Activated CD8-positive, alpha-beta T cell treated with anti-CD3 and anti-CD28 coated beads for 36 hours (primary cell): ENCODE measurements at regions not wholly inside any gene's neighbourhood (a gene's known extent, or its start where the extent isn't known, plus 50 kb on each side); places are given as distances from the start of the nearest gene placed in this dataset.

Experiments
- ATAC-seq: fragments of 200-7000 bp; cut with Tn5 transposase; one replicate; pipeline ENCODE4 v1.10.0; 2021; ENCODE audit warnings: mild to moderate bottlenecking, moderate library complexity
- CTCF ChIA-PET: fragments of 350-600 bp; sonication (Branson Sonifier 250); formaldehyde crosslinking; loops from one replicate; lab custom pipeline; 2021; ENCODE audit warnings: antibody characterized with exemption; lab: Charles Lee
- POLR2A ChIA-PET: fragments of 350-600 bp; sonication (Branson Sonifier 250); formaldehyde crosslinking; loops from one replicate; lab custom pipeline; 2021; ENCODE audit warnings: antibody characterized with exemption; lab: Charles Lee
- DNase-seq: peaks from one replicate; pipeline ENCODE4 v3.0.0-alpha.2; 2020
- H3K27ac Mint-ChIP-seq: one replicate; pipeline ENCODE4 v1.8.0; 2021; ENCODE audit warnings: mild to moderate bottlenecking, mixed read lengths
- H3K27me3 Mint-ChIP-seq: one replicate; pipeline ENCODE4 v1.8.0; 2021; ENCODE audit warnings: mixed read lengths
- H3K36me3 Mint-ChIP-seq: one replicate; pipeline ENCODE4 v1.8.0; 2021; ENCODE audit warnings: low read depth, mixed read lengths
- H3K4me1 Mint-ChIP-seq: one replicate; pipeline ENCODE4 v1.8.0; 2021; ENCODE audit warnings: low read depth, mixed read lengths
- H3K4me3 Mint-ChIP-seq: one replicate; pipeline ENCODE4 v1.8.0; 2021; ENCODE audit warnings: mild to moderate bottlenecking, moderate library complexity, mixed read lengths
- H3K9me3 Mint-ChIP-seq: one replicate; pipeline ENCODE4 v1.8.0; 2021; ENCODE audit warnings: mixed read lengths
- CTCF ChIP-seq: fragments of 200-600 bp; IDR thresholded peaks from one replicate; pipeline ENCODE4 v1.8.0; 2022; ENCODE audit warnings: antibody characterized with exemption, mild to moderate bottlenecking
- intact Hi-C: fragments of 100-400 bp; cut with micrococcal nuclease; formaldehyde crosslinking; loops from one replicate; pipeline ENCODE4 v1.10.0; 2022

DNA sequence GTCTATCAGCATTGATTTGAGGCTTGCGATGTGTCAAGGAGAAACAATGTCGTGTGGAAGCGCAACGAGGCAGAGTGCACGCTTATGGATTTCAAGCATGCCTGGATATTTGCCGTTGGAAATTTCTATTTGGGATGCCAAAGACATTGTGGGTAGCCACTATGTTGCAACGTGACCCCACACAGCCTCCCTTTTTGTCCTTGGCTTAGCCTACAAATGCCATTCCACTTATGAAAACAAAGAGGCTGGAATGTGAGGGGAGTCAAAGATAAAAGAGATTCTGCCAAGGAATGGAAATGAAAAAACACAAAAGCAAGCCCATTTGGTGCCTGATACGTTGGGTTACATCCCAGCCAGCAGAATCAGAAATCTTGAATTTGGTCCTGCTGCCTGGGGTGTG is 721.2 kb downstream of the GALR1 start:
- no peak for TF ChIP-seq CTCF
- no peak for ATAC-seq
- intact Hi-C loops = no loop called here
- H3K9me3 Mint-ChIP-seq = no peaks in the 10 kb centered on the region
- peaks cover 1% of the 10 kb centered on the region for H3K27me3 Mint-ChIP-seq
- DNase-seq = no peak
- CTCF ChIA-PET = no interaction called here
- no peak overlapping the region for H3K27ac Mint-ChIP-seq
- no peaks in the 10 kb centered on the region for H3K36me3 Mint-ChIP-seq
- POLR2A ChIA-PET = no interaction called here
- H3K4me1 Mint-ChIP-seq = no peaks in the 10 kb centered on the region
- H3K4me3 Mint-ChIP-seq = no peak overlapping the region

- no peak for DNase-seq
- intact Hi-C loops = no loop called here
- no peak for ATAC-seq
- H3K27ac Mint-ChIP-seq = no peak overlapping the region
- TF ChIP-seq CTCF = no peak
- H3K36me3 Mint-ChIP-seq = no peaks in the 10 kb centered on the region
- no peaks in the 10 kb centered on the region for H3K4me1 Mint-ChIP-seq
- H3K4me3 Mint-ChIP-seq = no peak overlapping the region
- ChIA-PET POLR2A (no interaction called here), CTCF (no interaction called here)
- H3K9me3 Mint-ChIP-seq = peaks cover 3% of the 10 kb centered on the region
- peaks cover 1% of the 10 kb centered on the region for H3K27me3 Mint-ChIP-seq
Observed at GRCh38 chr18:77973745-77974144, 724.1 kb downstream of the GALR1 start.

- CTCF ChIA-PET = no interaction called here
- Mint-ChIP-seq H3K36me3 (no peaks in the 10 kb centered on the region), H3K27me3 (peaks cover 1% of the 10 kb centered on the region), H3K9me3 (peaks cover 3% of the 10 kb centered on the region), H3K4me1 (no peaks in the 10 kb centered on the region), H3K27ac (no peak overlapping the region), H3K4me3 (no peak overlapping the region)
- no peak for TF ChIP-seq CTCF
- POLR2A ChIA-PET = no interaction called here
- DNase-seq (no peak), ATAC-seq (no peak)
- intact Hi-C loops = no loop called here
Observed at GRCh38 chr18:77974329-77974728, 724.7 kb downstream of the GALR1 start.

DNA sequence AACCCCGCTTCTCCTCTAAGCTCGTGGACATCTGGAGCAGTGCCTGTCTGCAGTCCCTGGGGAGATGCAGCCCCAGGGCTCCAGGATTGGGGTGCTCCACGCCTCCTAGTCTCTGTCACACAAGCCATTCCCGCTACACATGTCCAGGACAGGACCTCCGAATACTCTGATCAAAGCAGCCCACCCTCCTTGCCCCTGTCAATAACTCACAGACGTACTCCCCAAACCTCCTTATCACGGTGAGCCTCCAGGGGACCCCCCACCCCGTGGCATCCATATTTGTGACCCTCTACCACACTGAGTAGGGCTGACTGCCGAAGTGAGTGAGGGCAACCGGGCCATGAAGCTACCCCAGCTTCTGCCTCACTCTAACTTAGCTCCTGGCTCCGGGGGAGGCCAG is 727.7 kb downstream of the GALR1 start:
- peaks cover 1% of the 10 kb centered on the region for H3K27me3 Mint-ChIP-seq
- H3K4me1 Mint-ChIP-seq = no peaks in the 10 kb centered on the region
- ATAC-seq = no peak
- intact Hi-C loops = no loop called here
- POLR2A ChIA-PET = no interaction called here
- no peak overlapping the region for H3K27ac Mint-ChIP-seq
- no peak for DNase-seq
- TF ChIP-seq CTCF = no peak
- CTCF ChIA-PET = no interaction called here
- no peaks in the 10 kb centered on the region for H3K36me3 Mint-ChIP-seq
- H3K9me3 Mint-ChIP-seq = peaks cover 5% of the 10 kb centered on the region
- H3K4me3 Mint-ChIP-seq = no peak overlapping the region

DNA sequence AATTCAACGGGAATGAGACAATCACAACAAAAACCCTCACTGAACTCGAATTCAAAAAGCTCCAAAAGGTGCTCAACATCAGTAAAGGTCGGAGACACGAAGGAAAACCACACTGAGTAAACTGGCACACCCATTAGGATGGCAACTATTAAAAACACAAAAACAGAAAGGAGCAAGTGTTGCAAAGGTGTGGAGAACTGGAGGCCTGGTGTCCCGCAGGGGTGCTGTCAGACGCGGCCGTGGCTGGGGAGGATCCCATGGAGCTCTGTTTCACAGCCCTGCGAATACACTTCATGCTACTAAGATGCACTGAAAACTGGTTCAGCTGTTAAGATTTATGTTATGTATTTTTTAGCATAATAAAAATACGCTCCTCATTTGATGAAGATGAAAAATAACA is 730.6 kb downstream of the GALR1 start:
- no peak overlapping the region for H3K27ac Mint-ChIP-seq
- ATAC-seq (no peak), DNase-seq (no peak)
- H3K9me3 Mint-ChIP-seq = peaks cover 5% of the 10 kb centered on the region
- intact Hi-C loops = no loop called here
- H3K4me3 Mint-ChIP-seq = no peak overlapping the region
- no peak for TF ChIP-seq CTCF
- H3K4me1 Mint-ChIP-seq = no peaks in the 10 kb centered on the region
- ChIA-PET POLR2A (no interaction called here), CTCF (no interaction called here)
- no peaks in the 10 kb centered on the region for H3K27me3 Mint-ChIP-seq
- H3K36me3 Mint-ChIP-seq = no peaks in the 10 kb centered on the region
